Neural cell (in vitro differentiated cells): ENCODE measurements at regions not wholly inside any gene's neighbourhood (a gene's known extent, or its start where the extent isn't known, plus 50 kb on each side); places are given as distances from the start of the nearest gene placed in this dataset.

ENCODE experiments used
- CTCF ChIP-seq: fragments of 450-650 bp; IDR thresholded peaks from 2 replicates; pipeline ENCODE4 v1.5.1; 2014; ENCODE audit warnings: antibody characterized with exemption, mild to moderate bottlenecking, moderate library complexity; ENCODE audit not compliant: poor library complexity, severe bottlenecking
- EP300 ChIP-seq: fragments of 450-650 bp; conservative IDR thresholded peaks from 2 replicates; pipeline ENCODE4 v1.6.1; 2014; ENCODE audit warnings: antibody characterized with exemption, mild to moderate bottlenecking, moderate library complexity; ENCODE audit not compliant: poor library complexity, severe bottlenecking
- POLR2AphosphoS5 ChIP-seq: IDR thresholded peaks from 2 replicates; pipeline ENCODE4 v1.6.1; 2012
- REST ChIP-seq: IDR thresholded peaks from 2 replicates; pipeline ENCODE4 v1.6.1; 2012; ENCODE audit warnings: borderline replicate concordance

GRCh38 chrX:116010939-116011338 is 159.6 kb upstream of the AGTR2 start:
- TF ChIP-seq REST = no peak
- no peak for TF ChIP-seq EP300
- no peak for TF ChIP-seq CTCF
- TF ChIP-seq POLR2AphosphoS5 = no peak
